Fibroblast of villous mesenchyme (primary cell): ENCODE measurements at regions not wholly inside any gene's neighbourhood (a gene's known extent, or its start where the extent isn't known, plus 50 kb on each side); places are given as distances from the start of the nearest gene placed in this dataset.

Experiments
- DNase-seq: peaks from one replicate; pipeline ENCODE4 v3.0.0-alpha.2; 2010; ENCODE audit warnings: low read depth
- H3K4me3 ChIP-seq: 2 replicates; pipeline ENCODE4 v1.5.1; 2011; ENCODE audit warnings: low read depth, mild to moderate bottlenecking, low read length
- CTCF ChIP-seq: IDR thresholded peaks from 2 replicates; pipeline ENCODE4 v1.5.1; 2012; ENCODE audit warnings: low read depth, mild to moderate bottlenecking, low read length; ENCODE audit not compliant: insufficient read depth

- TF ChIP-seq CTCF, result no peak
- DNase-seq, result no peak
These were observed 109.5 kb upstream of the SPRY2 start for GRCh38 chr13:80450386-80450785.

GRCh38 chr13:80448725-80449124 is 107.8 kb upstream of the SPRY2 start:
- no peak for TF ChIP-seq CTCF
- no peak for DNase-seq
- no peak overlapping the region for H3K4me3 ChIP-seq

More at GRCh38 chr13:80450386-80450785, 109.5 kb upstream of the SPRY2 start:
- no peak overlapping the region for H3K4me3 ChIP-seq

GRCh38 chr13:80447747-80448146 is 106.8 kb upstream of the SPRY2 start:
- no peak for DNase-seq
- TF ChIP-seq CTCF, result no peak
- no peak overlapping the region for H3K4me3 ChIP-seq

- no peak for DNase-seq
- TF ChIP-seq CTCF, result no peak
- H3K4me3 ChIP-seq, result no peak overlapping the region
These were observed 103.5 kb upstream of the SPRY2 start for GRCh38 chr13:80444240-80445015.

- TF ChIP-seq CTCF, result no peak
- DNase-seq, result no peak
- no peak overlapping the region for H3K4me3 ChIP-seq
These were observed 101.7 kb upstream of the SPRY2 start for GRCh38 chr13:80442609-80443008.

GRCh38 chr13:80441968-80442367 is 101.0 kb upstream of the SPRY2 start:
- no peak overlapping the region for H3K4me3 ChIP-seq
- TF ChIP-seq CTCF, result no peak
- no peak for DNase-seq

GRCh38 chr13:80438521-80438920 is 97.6 kb upstream of the SPRY2 start:
- DNase-seq, result no peak
- no peak overlapping the region for H3K4me3 ChIP-seq
- TF ChIP-seq CTCF, result no peak
